OCI-LY3 (cell line): ENCODE measurements at regions not wholly inside any gene's neighbourhood (a gene's known extent, or its start where the extent isn't known, plus 50 kb on each side); places are given as distances from the start of the nearest gene placed in this dataset.

Experiments used
- H2AFZ ChIP-seq: fragments of 200-600, 300-600 bp; shearing (Covaris generic); 2 replicates; pipeline ENCODE4 v1.6.0; 2014; ENCODE audit warnings: antibody characterized with exemption, low read depth, low read length
- H3K27ac ChIP-seq: fragments of 200-600, 300-600 bp; sonication (generic); 2 replicates; pipeline ENCODE4 v1.5.1; 2014; ENCODE audit warnings: mild to moderate bottlenecking, low read length, moderate library complexity, mixed read lengths
- H3K27me3 ChIP-seq: fragments of 200-600, 300-600 bp; sonication (generic); 2 replicates; pipeline ENCODE4 v1.6.1; 2014; ENCODE audit warnings: low read depth, low read length, mixed read lengths
- H3K36me3 ChIP-seq: fragments of 200-600, 300-600 bp; sonication (generic); replicated peaks from 2 replicates; pipeline ENCODE3; 2014; ENCODE audit warnings: low read depth, low read length, mixed read lengths
- H3K4me1 ChIP-seq: fragments of 300-600, 200-600 bp; sonication (generic); 2 replicates; pipeline ENCODE4 v1.6.1; 2014; ENCODE audit warnings: low read length, mixed read lengths
- H3K4me2 ChIP-seq: fragments of 200-600, 300-600 bp; sonication (generic); 2 replicates; pipeline ENCODE4 v1.6.1; 2014; ENCODE audit warnings: low read length, mixed read lengths
- H3K4me3 ChIP-seq: fragments of 300-600, 200-600 bp; sonication (generic); 2 replicates; pipeline ENCODE4 v1.5.1; 2014; ENCODE audit warnings: antibody characterized with exemption, mild to moderate bottlenecking, low read length, moderate library complexity
- H3K79me2 ChIP-seq: fragments of 300-600, 200-600 bp; shearing (Covaris generic); 2 replicates; pipeline ENCODE4 v1.6.1; 2014; ENCODE audit warnings: mild to moderate bottlenecking, low read length, mixed read lengths
- H3K9ac ChIP-seq: fragments of 300-600, 200-600 bp; shearing (Covaris generic); 2 replicates; pipeline ENCODE4 v1.6.0; 2014; ENCODE audit warnings: mild to moderate bottlenecking, low read length, moderate library complexity
- H3K9me3 ChIP-seq: fragments of 200-600, 300-600 bp; shearing (Covaris generic); 2 replicates; pipeline ENCODE4 v1.6.1; 2014; ENCODE audit warnings: low read length, mixed read lengths; ENCODE audit not compliant: insufficient read depth
- H4K20me1 ChIP-seq: fragments of 200-600, 300-600 bp; sonication (generic); 2 replicates; pipeline ENCODE4 v1.6.1; 2016; ENCODE audit warnings: low read length, mixed read lengths; ENCODE audit not compliant: insufficient read depth
- CTCF ChIP-seq: fragments of 200-600, 300-600 bp; sonication (generic); IDR thresholded peaks from 2 replicates; pipeline ENCODE4 v1.5.1; 2014; ENCODE audit warnings: antibody characterized with exemption, low read length, low read depth
- EZH2phosphoT487 ChIP-seq: fragments of 200-600 bp; shearing (Covaris generic); IDR thresholded peaks from 2 replicates; pipeline ENCODE4 v1.6.1; 2018; ENCODE audit warnings: antibody characterized with exemption, mixed run types, low read depth

GRCh38 chr7:136617176-136617575 lies 251.3 kb upstream of the CHRM2 start:
- Histone ChIP-seq H3K9me3 (no peaks in the 10 kb centered on the region), H3K27me3 (no peaks in the 10 kb centered on the region), H3K36me3 (no peaks in the 10 kb centered on the region), H3K9ac (no peak overlapping the region), H3K4me2 (no peak overlapping the region), H2AFZ (no peak overlapping the region), H3K4me1 (no peaks in the 10 kb centered on the region), H4K20me1 (no peaks in the 10 kb centered on the region), H3K79me2 (no peaks in the 10 kb centered on the region), H3K27ac (no peak overlapping the region), H3K4me3 (no peak overlapping the region)
- TF ChIP-seq CTCF (no peak), EZH2phosphoT487 (no peak)

GRCh38 chr7:136605532-136606329 lies 262.7 kb upstream of the CHRM2 start:
- H3K9ac ChIP-seq: no peak overlapping the region
- H3K4me2 ChIP-seq: no peak overlapping the region
- H3K9me3 ChIP-seq: no peaks in the 10 kb centered on the region
- H3K27me3 ChIP-seq: no peaks in the 10 kb centered on the region
- H4K20me1 ChIP-seq: no peaks in the 10 kb centered on the region
- H3K4me3 ChIP-seq: no peak overlapping the region
- H2AFZ ChIP-seq: no peak overlapping the region
- H3K4me1 ChIP-seq: no peaks in the 10 kb centered on the region
- no peak overlapping the region for H3K27ac ChIP-seq
- H3K79me2 ChIP-seq: no peaks in the 10 kb centered on the region
- TF ChIP-seq EZH2phosphoT487 (no peak), CTCF (no peak)
- no peaks in the 10 kb centered on the region for H3K36me3 ChIP-seq

GRCh38 chr7:136601772-136602171 lies 266.7 kb upstream of the CHRM2 start:
- H3K9ac ChIP-seq: no peak overlapping the region
- H3K9me3 ChIP-seq: no peaks in the 10 kb centered on the region
- no peaks in the 10 kb centered on the region for H3K36me3 ChIP-seq
- H3K4me2 ChIP-seq: no peak overlapping the region
- no peaks in the 10 kb centered on the region for H3K4me1 ChIP-seq
- no peak overlapping the region for H3K27ac ChIP-seq
- H4K20me1 ChIP-seq: no peaks in the 10 kb centered on the region
- no peak overlapping the region for H2AFZ ChIP-seq
- H3K4me3 ChIP-seq: no peak overlapping the region
- H3K79me2 ChIP-seq: no peaks in the 10 kb centered on the region
- TF ChIP-seq CTCF (no peak), EZH2phosphoT487 (no peak)
- no peaks in the 10 kb centered on the region for H3K27me3 ChIP-seq

- Histone ChIP-seq H3K79me2 (no peaks in the 10 kb centered on the region), H3K4me1 (no peaks in the 10 kb centered on the region), H3K27me3 (no peaks in the 10 kb centered on the region), H4K20me1 (no peaks in the 10 kb centered on the region), H3K27ac (no peak overlapping the region), H3K9ac (no peak overlapping the region), H3K4me2 (no peak overlapping the region), H2AFZ (no peak overlapping the region), H3K36me3 (no peaks in the 10 kb centered on the region), H3K4me3 (no peak overlapping the region), H3K9me3 (no peaks in the 10 kb centered on the region)
- TF ChIP-seq EZH2phosphoT487 (no peak), CTCF (no peak)
Measured at GRCh38 chr7:136600475-136600874, 268.0 kb upstream of the CHRM2 start.
